ENCODE measurements at regions not wholly inside any gene's neighbourhood (a gene's known extent, or its start where the extent isn't known, plus 50 kb on each side); places are given as distances from the start of the nearest gene placed in this dataset.

DNA sequence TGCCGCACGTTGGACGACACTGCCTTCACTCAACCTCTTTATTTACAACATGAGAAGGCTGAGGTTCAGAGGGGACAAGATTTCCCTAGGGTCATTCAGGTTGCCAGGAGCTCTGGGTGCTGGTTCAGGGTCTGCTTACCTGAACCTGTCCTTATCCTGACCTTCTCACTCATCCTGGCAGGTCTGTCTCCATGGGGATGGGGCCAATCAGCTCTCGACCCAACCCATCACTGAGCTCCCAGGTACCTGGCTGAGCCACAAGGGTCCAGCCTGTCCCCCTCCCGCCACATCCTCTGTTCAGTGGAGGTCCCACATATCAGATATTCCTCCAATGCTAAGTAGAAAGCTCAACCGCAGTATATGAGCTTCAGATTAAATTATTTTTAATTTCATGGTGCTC, 225.6 kb downstream of the ANKRD60 start:
- Histone ChIP-seq H3K79me2 (replicated peaks; ENCODE audit: insufficient read depth) (no peaks in the 10 kb centered on the region), H3K27ac (ENCODE audit: low read depth) (no peak overlapping the region), H4K20me1 (replicated peaks; ENCODE audit: insufficient read depth) (no peaks in the 10 kb centered on the region), H3K27me3 (ENCODE audit: insufficient read depth) (no peaks in the 10 kb centered on the region), H3K4me3 (no peak overlapping the region), H3K36me3 (ENCODE audit: insufficient read depth) (no peaks in the 10 kb centered on the region), H2AFZ (no peak overlapping the region), H3K9me2 (ENCODE audit: insufficient read depth) (no peaks in the 10 kb centered on the region), H3K4me2 (no peak overlapping the region), H3K4me1 (ENCODE audit: insufficient read depth) (0 out of 2 replicates have a peak, but pooled peaks cover 8% of the 10 kb centered on the region), H3F3A (replicated peaks; ENCODE audit: low read depth) (no peaks in the 10 kb centered on the region)
- DNase-seq (ENCODE audit: low spot score) = no peak
- H3K36me3 Mint-ChIP-seq (ENCODE audit: low read depth) = no peaks in the 10 kb centered on the region
- TF ChIP-seq EZH2 (IDR thresholded peaks at IDR 0.05; ENCODE audit: low read depth, unreplicated experiment) (no peak), NANOG (IDR thresholded peaks at IDR 0.05; ENCODE audit: borderline replicate concordance) (no peak), JUNB (IDR thresholded peaks at IDR 0.05; ENCODE audit: unreplicated experiment) (no peak), EZH2phosphoT487 (IDR thresholded peaks at IDR 0.05; ENCODE audit: unreplicated experiment) (no peak), CREB1 (CRISPR knock-in tag; IDR thresholded peaks at IDR 0.05; ENCODE audit: low read depth) (no peak), ZNF331 (CRISPR knock-in tag; IDR thresholded peaks at IDR 0.05; ENCODE audit: low read depth) (no peak), STAT1 (IDR thresholded peaks at IDR 0.05; ENCODE audit: unreplicated experiment) (no peak), POLR2AphosphoS5 (IDR thresholded peaks at IDR 0.05; ENCODE audit: low read depth) (no peak), ZNF114 (CRISPR knock-in tag; IDR thresholded peaks at IDR 0.05) (no peak)
- TF ChIP-seq, protein P1, sequence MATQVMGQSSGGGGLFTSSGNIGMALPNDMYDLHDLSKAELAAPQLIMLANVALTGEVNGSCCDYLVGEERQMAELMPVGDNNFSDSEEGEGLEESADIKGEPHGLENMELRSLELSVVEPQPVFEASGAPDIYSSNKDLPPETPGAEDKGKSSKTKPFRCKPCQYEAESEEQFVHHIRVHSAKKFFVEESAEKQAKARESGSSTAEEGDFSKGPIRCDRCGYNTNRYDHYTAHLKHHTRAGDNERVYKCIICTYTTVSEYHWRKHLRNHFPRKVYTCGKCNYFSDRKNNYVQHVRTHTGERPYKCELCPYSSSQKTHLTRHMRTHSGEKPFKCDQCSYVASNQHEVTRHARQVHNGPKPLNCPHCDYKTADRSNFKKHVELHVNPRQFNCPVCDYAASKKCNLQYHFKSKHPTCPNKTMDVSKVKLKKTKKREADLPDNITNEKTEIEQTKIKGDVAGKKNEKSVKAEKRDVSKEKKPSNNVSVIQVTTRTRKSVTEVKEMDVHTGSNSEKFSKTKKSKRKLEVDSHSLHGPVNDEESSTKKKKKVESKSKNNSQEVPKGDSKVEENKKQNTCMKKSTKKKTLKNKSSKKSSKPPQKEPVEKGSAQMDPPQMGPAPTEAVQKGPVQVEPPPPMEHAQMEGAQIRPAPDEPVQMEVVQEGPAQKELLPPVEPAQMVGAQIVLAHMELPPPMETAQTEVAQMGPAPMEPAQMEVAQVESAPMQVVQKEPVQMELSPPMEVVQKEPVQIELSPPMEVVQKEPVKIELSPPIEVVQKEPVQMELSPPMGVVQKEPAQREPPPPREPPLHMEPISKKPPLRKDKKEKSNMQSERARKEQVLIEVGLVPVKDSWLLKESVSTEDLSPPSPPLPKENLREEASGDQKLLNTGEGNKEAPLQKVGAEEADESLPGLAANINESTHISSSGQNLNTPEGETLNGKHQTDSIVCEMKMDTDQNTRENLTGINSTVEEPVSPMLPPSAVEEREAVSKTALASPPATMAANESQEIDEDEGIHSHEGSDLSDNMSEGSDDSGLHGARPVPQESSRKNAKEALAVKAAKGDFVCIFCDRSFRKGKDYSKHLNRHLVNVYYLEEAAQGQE (IDR thresholded peaks at IDR 0.05; ENCODE audit: unreplicated experiment) = no peak
- TF ChIP-seq, protein P2, sequence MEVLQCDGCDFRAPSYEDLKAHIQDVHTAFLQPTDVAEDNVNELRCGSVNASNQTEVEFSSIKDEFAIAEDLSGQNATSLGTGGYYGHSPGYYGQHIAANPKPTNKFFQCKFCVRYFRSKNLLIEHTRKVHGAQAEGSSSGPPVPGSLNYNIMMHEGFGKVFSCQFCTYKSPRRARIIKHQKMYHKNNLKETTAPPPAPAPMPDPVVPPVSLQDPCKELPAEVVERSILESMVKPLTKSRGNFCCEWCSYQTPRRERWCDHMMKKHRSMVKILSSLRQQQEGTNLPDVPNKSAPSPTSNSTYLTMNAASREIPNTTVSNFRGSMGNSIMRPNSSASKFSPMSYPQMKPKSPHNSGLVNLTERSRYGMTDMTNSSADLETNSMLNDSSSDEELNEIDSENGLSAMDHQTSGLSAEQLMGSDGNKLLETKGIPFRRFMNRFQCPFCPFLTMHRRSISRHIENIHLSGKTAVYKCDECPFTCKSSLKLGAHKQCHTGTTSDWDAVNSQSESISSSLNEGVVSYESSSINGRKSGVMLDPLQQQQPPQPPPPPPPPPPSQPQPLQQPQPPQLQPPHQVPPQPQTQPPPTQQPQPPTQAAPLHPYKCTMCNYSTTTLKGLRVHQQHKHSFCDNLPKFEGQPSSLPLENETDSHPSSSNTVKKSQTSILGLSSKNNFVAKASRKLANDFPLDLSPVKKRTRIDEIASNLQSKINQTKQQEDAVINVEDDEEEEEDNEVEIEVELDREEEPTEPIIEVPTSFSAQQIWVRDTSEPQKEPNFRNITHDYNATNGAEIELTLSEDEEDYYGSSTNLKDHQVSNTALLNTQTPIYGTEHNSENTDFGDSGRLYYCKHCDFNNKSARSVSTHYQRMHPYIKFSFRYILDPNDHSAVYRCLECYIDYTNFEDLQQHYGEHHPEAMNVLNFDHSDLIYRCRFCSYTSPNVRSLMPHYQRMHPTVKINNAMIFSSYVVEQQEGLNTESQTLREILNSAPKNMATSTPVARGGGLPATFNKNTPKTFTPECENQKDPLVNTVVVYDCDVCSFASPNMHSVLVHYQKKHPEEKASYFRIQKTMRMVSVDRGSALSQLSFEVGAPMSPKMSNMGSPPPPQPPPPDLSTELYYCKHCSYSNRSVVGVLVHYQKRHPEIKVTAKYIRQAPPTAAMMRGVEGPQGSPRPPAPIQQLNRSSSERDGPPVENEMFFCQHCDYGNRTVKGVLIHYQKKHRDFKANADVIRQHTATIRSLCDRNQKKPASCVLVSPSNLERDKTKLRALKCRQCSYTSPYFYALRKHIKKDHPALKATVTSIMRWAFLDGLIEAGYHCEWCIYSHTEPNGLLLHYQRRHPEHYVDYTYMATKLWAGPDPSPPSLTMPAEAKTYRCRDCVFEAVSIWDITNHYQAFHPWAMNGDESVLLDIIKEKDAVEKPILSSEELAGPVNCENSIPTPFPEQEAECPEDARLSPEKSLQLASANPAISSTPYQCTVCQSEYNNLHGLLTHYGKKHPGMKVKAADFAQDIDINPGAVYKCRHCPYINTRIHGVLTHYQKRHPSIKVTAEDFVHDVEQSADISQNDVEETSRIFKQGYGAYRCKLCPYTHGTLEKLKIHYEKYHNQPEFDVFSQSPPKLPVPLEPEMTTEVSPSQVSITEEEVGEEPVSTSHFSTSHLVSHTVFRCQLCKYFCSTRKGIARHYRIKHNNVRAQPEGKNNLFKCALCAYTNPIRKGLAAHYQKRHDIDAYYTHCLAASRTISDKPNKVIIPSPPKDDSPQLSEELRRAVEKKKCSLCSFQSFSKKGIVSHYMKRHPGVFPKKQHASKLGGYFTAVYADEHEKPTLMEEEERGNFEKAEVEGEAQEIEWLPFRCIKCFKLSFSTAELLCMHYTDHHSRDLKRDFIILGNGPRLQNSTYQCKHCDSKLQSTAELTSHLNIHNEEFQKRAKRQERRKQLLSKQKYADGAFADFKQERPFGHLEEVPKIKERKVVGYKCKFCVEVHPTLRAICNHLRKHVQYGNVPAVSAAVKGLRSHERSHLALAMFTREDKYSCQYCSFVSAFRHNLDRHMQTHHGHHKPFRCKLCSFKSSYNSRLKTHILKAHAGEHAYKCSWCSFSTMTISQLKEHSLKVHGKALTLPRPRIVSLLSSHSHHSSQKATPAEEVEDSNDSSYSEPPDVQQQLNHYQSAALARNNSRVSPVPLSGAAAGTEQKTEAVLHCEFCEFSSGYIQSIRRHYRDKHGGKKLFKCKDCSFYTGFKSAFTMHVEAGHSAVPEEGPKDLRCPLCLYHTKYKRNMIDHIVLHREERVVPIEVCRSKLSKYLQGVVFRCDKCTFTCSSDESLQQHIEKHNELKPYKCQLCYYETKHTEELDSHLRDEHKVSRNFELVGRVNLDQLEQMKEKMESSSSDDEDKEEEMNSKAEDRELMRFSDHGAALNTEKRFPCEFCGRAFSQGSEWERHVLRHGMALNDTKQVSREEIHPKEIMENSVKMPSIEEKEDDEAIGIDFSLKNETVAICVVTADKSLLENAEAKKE (CRISPR knock-in tag; IDR thresholded peaks at IDR 0.05) = no peak
- TF ChIP-seq, protein P3, sequence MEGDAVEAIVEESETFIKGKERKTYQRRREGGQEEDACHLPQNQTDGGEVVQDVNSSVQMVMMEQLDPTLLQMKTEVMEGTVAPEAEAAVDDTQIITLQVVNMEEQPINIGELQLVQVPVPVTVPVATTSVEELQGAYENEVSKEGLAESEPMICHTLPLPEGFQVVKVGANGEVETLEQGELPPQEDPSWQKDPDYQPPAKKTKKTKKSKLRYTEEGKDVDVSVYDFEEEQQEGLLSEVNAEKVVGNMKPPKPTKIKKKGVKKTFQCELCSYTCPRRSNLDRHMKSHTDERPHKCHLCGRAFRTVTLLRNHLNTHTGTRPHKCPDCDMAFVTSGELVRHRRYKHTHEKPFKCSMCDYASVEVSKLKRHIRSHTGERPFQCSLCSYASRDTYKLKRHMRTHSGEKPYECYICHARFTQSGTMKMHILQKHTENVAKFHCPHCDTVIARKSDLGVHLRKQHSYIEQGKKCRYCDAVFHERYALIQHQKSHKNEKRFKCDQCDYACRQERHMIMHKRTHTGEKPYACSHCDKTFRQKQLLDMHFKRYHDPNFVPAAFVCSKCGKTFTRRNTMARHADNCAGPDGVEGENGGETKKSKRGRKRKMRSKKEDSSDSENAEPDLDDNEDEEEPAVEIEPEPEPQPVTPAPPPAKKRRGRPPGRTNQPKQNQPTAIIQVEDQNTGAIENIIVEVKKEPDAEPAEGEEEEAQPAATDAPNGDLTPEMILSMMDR (conservative IDR thresholded peaks at IDR 0.05; ENCODE audit: low read depth in 2 of 2) = no peak
- TF ChIP-seq, protein P4, sequence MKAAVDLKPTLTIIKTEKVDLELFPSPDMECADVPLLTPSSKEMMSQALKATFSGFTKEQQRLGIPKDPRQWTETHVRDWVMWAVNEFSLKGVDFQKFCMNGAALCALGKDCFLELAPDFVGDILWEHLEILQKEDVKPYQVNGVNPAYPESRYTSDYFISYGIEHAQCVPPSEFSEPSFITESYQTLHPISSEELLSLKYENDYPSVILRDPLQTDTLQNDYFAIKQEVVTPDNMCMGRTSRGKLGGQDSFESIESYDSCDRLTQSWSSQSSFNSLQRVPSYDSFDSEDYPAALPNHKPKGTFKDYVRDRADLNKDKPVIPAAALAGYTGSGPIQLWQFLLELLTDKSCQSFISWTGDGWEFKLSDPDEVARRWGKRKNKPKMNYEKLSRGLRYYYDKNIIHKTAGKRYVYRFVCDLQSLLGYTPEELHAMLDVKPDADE (IDR thresholded peaks at IDR 0.05) = no peak
- no peak overlapping the region for H3K4me3 Mint-ChIP-seq
- no peak overlapping the region for H3K27ac Mint-ChIP-seq
- peaks cover 2% of the 10 kb centered on the region for H3K27me3 Mint-ChIP-seq (ENCODE audit: insufficient read depth, low read depth, poor library complexity)
- H3K9me3 Mint-ChIP-seq = peaks cover 4% of the 10 kb centered on the region; the same call in 1 of the 3 replicates
- peaks cover 13% of the 10 kb centered on the region; the same call in 2 of the 3 replicates for H3K4me1 Mint-ChIP-seq
- ATAC-seq = no peak
